Transverse colon (tissue), 4 donors: ENCODE measurements at regions not wholly inside any gene's neighbourhood (a gene's known extent, or its start where the extent isn't known, plus 50 kb on each side); places are given as distances from the start of the nearest gene placed in this dataset.

Experiments
- DNase-seq: peaks from one replicate; pipeline ENCODE4 v3.0.0-alpha.2; 2019
- H3K27ac ChIP-seq, 4 donors: fragments of 200-600 bp; sonication (generic); 2 replicates each; pipeline ENCODE4 v1.5.1; 2016 to 2018; ENCODE audit warnings: inconsistent platforms in 4 of 4
- H3K27me3 ChIP-seq: fragments of 200-600 bp; sonication (generic); 2 replicates; pipeline ENCODE4 v1.5.1; 2017; ENCODE audit warnings: inconsistent platforms
- H3K36me3 ChIP-seq, 4 donors: fragments of 200-600 bp; sonication (generic); 2 replicates each; pipeline ENCODE4 v1.5.1; 2017 to 2019; ENCODE audit warnings: inconsistent platforms in 4 of 4
- H3K4me1 ChIP-seq, 4 donors: fragments of 200-600 bp; sonication (generic); 2 replicates each; pipeline ENCODE4 v1.5.1; 2017 to 2020; ENCODE audit warnings: inconsistent platforms in 4 of 4
- H3K4me3 ChIP-seq, 4 donors: fragments of 200-600 bp; sonication (generic); 1 replicate in 1 of 4; 2 replicates in 3 of 4; pipeline versions ENCODE4 v1.5.1 to v1.6.1; 2017 to 2019; ENCODE audit warnings: inconsistent platforms in 4 of 4
- H3K9me3 ChIP-seq, 2 donors: fragments of 200-600 bp; sonication (generic); 2 replicates each; pipeline ENCODE4 v1.5.1; 2017 to 2019; ENCODE audit warnings: inconsistent platforms in 2 of 2
- CTCF ChIP-seq, 5 experiments: fragments of 200-600 bp in 3 of 5; fragments of 450-650 bp in 2 of 5; sonication (generic) in 3 of 5; IDR thresholded peaks; 1 replicate in 2 of 5; 2 replicates in 3 of 5; pipeline ENCODE4 v1.5.1; 2016 to 2017; ENCODE audit warnings: antibody characterized with exemption in 5 of 5, inconsistent platforms in 3 of 5, mild to moderate bottlenecking in 2 of 5, moderate library complexity in 1 of 5
- EP300 ChIP-seq: sonication (generic); formaldehyde crosslinking; IDR thresholded peaks from one replicate; pipeline ENCODE4 v1.6.1; 2017; ENCODE audit warnings: antibody characterized with exemption, low read depth
- POLR2A ChIP-seq: fragments of 450-650 bp; IDR thresholded peaks from one replicate; pipeline ENCODE4 v1.6.1; 2016; ENCODE audit warnings: antibody characterized with exemption, mild to moderate bottlenecking, moderate library complexity
- POLR2AphosphoS5 ChIP-seq, 3 donors: sonication (generic); formaldehyde crosslinking; IDR thresholded peaks; one replicate each; pipeline ENCODE4 v1.6.1; 2016; ENCODE audit warnings: antibody characterized with exemption in 3 of 3
- WGBS, 2 donors: methylation state at CpG; one replicate each; pipeline ENCODE4 v1.1.5; 2018; ENCODE audit warnings: low coverage in 1 of 2; 5-methylcytosine and 5-hydroxymethylcytosine counted together
- in situ Hi-C, 4 donors: fragments of 200-750 bp; cut with MboI; loops; one replicate each; pipeline versions ENCODE4 v1.15.0 to v1.15.1; 2017; ENCODE audit warnings: low sequenced_read_pairs in 3 of 4, low pct_ligation_motif_present in 1 of 4, low pct_unique_long_range_greater_than_20kb in 1 of 4
- intact Hi-C: fragments of 100-400 bp; cut with DNase I; formaldehyde crosslinking; loops from one replicate; pipeline ENCODE4 v1.15.1; 2023; ENCODE audit warnings: low total_unique reads

GRCh38 chr2:195468771-195469170 is 188.3 kb upstream of the SLC39A10 start:
- Histone ChIP-seq H3K27ac (no peak overlapping the region), H3K27me3 (no peaks in the 10 kb centered on the region), H3K9me3 (no peaks in the 10 kb centered on the region), H3K36me3 (no peaks in the 10 kb centered on the region), H3K4me3 (no peak overlapping the region), H3K4me1 (no peaks in the 10 kb centered on the region)
- 91 to 92% methylated on average over 2 of the region's 2 CpGs for WGBS, 2 donors
- DNase-seq = no peak
- intact Hi-C loops = no loop called here
- TF ChIP-seq EP300 = no peak
- no peak for TF ChIP-seq POLR2AphosphoS5 (IDR thresholded peaks at IDR 0.05)
- TF ChIP-seq POLR2A = no peak
- no peak for TF ChIP-seq CTCF (IDR thresholded peaks at IDR 0.05)
- in situ Hi-C loops = no loop called here

- no peak for DNase-seq
- H3K36me3 ChIP-seq = no peaks in the 10 kb centered on the region
- H3K27ac ChIP-seq = no peak overlapping the region
- no peak overlapping the region for H3K4me3 ChIP-seq
- intact Hi-C loops (no loop called here), in situ Hi-C loops (no loop called here)
- H3K4me1 ChIP-seq = no peaks in the 10 kb centered on the region
- H3K9me3 ChIP-seq = no peaks in the 10 kb centered on the region
- no peak for TF ChIP-seq POLR2AphosphoS5 (IDR thresholded peaks at IDR 0.05)
- TF ChIP-seq POLR2A = no peak
- no peak for TF ChIP-seq CTCF (IDR thresholded peaks at IDR 0.05)
- TF ChIP-seq EP300 = no peak
- no peaks in the 10 kb centered on the region for H3K27me3 ChIP-seq
These were observed 190.6 kb upstream of the SLC39A10 start for GRCh38 chr2:195466427-195466826.

DNA sequence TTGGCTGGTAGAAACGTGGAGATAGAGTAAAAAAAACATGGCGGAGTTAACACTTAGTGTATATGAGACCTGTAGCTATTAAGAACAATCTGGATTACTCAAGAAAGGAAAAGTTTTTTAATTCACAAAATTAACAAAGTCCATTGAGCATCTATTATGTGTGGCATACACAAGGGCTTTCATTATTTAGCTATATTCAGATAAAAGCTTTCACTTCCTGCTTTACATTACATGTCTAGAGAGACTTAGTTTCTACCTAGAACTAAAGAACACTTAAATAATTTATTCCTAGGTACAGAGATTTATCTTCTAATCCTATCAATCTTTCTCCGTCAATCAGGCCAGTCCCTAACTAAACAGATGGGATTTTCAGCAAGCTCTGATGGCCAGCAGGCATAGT is 196.0 kb upstream of the SLC39A10 start:
- 55 to 63% methylated on average over 3 of the region's 3 CpGs for WGBS, 2 donors
- H3K4me3 ChIP-seq = no peak overlapping the region
- TF ChIP-seq POLR2A (no peak), POLR2AphosphoS5 (IDR thresholded peaks at IDR 0.05) (no peak), CTCF (IDR thresholded peaks at IDR 0.05) (no peak), EP300 (no peak)
- in situ Hi-C loops (no loop called here), intact Hi-C loops (no loop called here)
- no peaks in the 10 kb centered on the region for H3K36me3 ChIP-seq
- H3K27me3 ChIP-seq = no peaks in the 10 kb centered on the region
- H3K27ac ChIP-seq = no peak overlapping the region
- DNase-seq = no peak
- no peaks in the 10 kb centered on the region for H3K4me1 ChIP-seq
- no peaks in the 10 kb centered on the region for H3K9me3 ChIP-seq

DNA sequence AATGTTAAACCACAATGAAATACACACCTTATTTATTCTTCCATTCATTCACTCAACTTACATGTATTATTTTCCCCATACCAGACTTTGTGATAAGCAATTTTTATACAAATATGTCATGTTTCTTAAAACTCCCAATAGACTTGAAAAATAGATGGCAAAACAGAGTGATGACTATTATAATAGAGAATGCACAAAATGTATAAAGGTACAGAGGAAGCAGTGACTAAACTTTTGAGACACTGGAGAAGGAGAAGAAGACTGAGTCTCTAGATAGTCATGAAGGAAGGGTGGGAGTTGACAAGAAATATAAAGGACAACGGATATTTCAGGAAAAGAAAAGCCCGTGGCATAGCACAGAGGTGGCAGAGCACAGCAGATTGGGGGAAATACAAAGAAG is 198.1 kb upstream of the SLC39A10 start:
- TF ChIP-seq CTCF (IDR thresholded peaks at IDR 0.05) (no peak), POLR2A (no peak), EP300 (no peak), POLR2AphosphoS5 (IDR thresholded peaks at IDR 0.05) (no peak)
- H3K4me1 ChIP-seq = no peaks in the 10 kb centered on the region
- H3K27me3 ChIP-seq = no peaks in the 10 kb centered on the region
- H3K27ac ChIP-seq = no peak overlapping the region
- 91 to 96% methylated on average over 2 of the region's 2 CpGs for WGBS, 2 donors
- DNase-seq = no peak
- intact Hi-C loops (no loop called here), in situ Hi-C loops (no loop called here)
- no peak overlapping the region for H3K4me3 ChIP-seq
- no peaks in the 10 kb centered on the region for H3K9me3 ChIP-seq
- H3K36me3 ChIP-seq = no peaks in the 10 kb centered on the region
